Dedifferentiated amniotic fluid mesenchymal stem cell (primary cell): ENCODE measurements at regions not wholly inside any gene's neighbourhood (a gene's known extent, or its start where the extent isn't known, plus 50 kb on each side); places are given as distances from the start of the nearest gene placed in this dataset.
A peak's percentile ranks its signal among the peaks of the same experiment; 100 is the strongest.

ENCODE experiments used
- DNase-seq: peaks from one replicate; pipeline ENCODE4 v3.0.0-alpha.2; 2016; ENCODE audit errors: extremely low spot score

GRCh38 chr6:95071464-95071863, 505.9 kb upstream of the MANEA start:
- DNase-seq = no peak

DNA sequence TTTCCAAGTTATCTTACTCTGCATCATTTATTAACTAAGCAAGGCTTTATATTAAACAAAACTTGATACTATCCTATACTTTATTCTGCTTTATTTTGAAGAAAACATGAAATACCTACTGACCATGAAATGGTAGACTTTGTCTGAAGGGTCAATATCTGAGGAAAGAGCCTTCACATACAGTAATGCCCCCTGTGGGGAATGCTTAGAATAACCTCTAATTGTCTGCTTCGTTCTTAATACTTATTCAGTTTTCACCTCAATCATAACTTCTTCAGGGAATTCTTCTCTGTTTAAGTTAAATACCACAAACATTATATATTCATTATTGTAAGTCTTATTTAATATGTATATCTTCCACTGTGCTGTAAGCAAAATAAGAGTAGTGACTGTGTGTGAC, 498.9 kb upstream of the MANEA start:
- DNase-seq = no peak

DNA sequence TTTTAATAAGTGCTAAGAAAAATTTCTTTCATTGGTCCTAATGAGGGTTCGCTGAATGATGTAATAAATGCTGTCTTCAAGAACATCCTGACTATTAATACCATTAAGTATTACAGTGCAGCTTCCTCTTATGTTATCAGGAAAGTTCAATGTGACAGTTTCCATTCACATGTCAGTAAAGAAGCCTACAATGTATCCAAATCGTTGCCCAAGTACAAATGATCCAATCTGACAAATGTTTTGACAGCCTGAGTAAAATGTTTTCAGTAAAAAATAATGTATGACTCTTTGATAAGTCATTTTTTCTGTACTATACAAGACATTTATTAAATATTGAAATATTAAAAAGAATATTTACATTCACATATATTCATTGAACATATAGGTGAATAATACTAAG, 496.1 kb upstream of the MANEA start:
- DNase-seq = no peak

- DNase-seq = no peak
Measured at GRCh38 chr6:95081949-95082348, 495.4 kb upstream of the MANEA start.

GRCh38 chr6:95083506-95083905, 493.8 kb upstream of the MANEA start:
- no peak for DNase-seq

- DNase-seq = no peak
Measured at GRCh38 chr6:95084867-95085266, 492.5 kb upstream of the MANEA start.

DNA sequence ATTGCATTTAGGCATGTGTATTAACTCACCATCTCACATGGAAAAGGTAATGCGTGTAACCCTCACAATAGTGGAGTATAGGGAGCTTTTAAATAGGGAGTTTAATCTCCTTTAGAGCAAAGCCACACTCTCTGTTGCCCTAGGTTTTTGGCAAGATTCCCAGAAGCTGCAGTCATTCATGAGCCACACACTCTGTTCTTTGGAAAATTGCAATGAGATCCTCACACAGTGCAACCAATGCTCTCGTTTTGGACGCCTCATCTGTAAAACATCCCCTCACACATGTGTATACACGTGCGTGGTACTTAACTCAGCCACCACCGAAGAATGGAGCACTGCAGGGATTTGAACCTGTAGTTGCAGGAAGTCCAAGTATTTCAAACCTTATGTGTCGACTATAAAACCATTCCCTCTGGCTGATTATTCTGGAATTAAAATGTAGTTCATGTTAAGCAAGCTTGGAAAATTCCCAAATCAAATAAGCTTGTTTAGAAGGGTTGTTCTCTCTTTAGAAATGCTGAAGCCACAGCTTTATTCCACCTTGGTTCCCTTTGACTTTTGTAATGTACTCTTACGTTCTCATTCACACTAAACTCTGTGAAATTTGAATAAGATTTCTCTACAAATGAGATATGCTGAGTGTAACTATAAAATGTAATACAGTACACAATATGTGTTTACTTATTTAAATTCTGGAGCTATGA, 489.8 kb upstream of the MANEA start:
- peak; percentile 30 for DNase-seq

GRCh38 chr6:95091823-95092436, 485.4 kb upstream of the MANEA start:
- peak; percentile 65 for DNase-seq

DNA sequence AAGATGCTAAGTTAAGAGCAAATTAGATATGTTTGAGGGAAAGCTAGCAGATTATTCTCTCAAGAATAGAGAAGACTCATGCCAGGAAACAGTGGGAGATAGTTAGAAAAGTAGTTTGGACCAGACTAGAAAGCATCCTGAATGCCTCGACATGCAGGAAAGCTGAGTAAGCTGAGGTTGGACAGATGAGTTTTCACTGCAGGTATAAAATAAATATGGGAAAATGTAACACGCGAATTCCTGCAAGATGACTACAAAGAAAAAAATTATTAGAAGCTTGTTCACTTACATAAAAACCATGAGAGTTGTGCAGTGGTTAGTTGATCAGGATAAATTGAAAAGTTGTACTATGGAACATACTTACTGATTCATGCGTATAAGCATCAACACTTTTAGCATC, 484.2 kb upstream of the MANEA start:
- no peak for DNase-seq

DNA sequence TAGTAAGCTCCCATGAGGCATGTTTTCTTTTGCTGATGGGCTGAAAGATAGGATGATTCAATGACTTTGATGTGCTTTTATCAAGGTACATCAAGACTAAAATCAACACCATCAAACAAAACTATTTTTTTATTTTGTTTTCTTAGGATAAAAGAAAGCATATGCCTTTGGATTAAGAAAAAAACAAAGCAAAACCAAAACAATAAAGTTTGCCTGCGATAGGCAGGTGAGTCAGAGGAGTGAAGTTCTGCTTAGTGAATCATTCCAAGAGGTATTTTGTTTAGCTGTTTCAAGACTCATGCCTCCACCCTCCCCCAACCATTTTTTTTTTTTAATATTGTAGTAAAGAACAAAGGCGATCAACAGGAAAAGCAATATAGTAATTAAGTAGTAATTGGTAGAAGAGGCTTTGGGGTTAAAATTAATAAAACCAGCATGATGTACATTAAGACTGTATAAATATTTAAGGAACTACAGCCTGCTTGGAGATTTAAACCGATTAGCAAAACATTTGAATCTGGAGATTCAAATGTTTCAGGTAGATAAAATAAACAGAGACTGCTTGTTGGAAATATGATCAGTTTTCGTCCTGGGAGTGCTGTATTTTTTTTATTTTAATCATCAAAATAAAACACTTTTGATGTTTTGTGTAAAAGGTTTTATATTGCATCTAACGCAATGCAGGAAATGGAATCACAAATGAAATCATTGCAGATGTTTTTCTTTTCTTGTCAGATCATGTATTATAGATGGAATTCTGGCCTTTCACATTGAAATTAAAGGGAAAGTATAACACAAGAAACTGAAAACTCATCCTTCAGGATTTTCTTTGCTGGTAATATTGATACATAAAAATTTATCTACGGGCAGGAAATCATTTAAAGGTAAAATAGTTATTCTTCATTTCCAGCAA, 482.3 kb upstream of the MANEA start:
- peak; percentile 19 for DNase-seq

DNA sequence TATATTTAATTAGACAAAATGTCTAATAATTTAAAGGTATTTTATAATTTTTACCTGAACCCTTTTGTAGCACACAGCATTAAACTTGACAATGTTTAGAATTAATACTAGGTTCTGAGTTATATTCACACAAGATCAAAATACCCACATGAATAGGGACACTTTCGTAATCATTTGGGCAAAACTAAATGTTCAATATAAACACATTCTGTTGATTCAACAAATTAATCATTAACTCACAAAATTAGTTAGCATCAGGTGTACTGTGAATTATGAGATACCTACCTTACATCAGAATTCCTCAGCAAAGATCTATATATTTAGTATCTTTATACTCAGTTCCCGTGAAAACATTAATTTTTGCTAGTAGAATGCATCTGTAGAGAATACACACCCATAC, 481.5 kb upstream of the MANEA start:
- no peak for DNase-seq

DNA sequence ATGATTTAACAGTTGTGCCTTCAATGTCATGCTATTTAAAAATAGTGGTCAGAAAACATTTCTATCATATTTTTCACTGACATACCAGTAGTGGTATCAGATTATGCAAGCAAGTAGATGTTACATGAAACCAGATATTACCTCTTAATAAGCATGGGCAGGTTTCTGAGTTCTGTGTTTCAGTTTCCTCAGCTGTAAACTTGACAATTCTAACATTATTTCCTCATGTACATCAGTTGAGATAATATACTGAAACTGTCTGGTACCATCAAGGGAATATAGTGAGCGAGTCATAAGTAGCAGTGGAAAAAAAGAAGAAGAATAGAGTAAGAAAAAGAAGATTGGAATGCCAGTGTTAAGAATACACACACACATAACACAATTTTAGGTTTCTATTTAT, 477.9 kb upstream of the MANEA start:
- no peak for DNase-seq

GRCh38 chr6:95109212-95109611, 468.1 kb upstream of the MANEA start:
- no peak for DNase-seq

DNA sequence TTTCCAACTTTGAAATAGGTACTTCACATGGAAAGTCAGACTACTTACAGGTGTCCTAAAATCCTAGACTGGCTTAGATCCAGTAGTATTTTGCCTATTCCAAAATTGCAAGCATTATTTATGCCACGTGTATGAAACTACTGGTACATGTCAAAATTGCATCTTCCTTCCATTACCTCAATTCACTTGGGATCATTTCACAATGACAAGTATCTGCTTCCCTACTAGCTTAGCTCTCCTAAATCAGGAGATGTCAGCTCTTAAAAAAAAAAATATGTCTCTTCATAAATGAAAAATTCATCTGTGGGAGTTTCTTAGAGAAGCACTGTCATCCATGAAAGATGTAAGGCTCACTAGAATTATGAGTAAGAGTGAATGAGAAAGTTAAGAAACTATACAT, 466.6 kb upstream of the MANEA start:
- DNase-seq = no peak

GRCh38 chr6:95117236-95117635, 460.1 kb upstream of the MANEA start:
- DNase-seq = no peak

DNA sequence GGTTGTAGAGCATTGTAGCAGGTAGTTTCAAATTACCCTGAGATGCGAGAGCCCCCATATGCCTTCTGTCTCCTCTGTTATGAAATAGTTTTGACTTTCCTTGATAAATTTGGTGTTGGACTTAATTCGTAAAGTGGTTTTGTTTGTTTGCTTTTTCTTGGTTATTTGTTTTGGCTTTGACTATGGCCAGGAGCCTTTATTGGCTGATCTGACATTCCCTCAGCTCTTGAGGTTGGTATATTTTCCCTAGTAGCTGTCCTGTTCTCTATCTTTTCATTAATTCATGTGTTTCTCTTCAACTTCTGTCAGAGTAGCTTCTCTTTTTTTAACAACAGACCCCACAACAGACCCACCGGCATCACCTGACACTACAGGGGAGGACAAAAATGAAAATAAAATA, 457.4 kb upstream of the MANEA start:
- DNase-seq = no peak

- no peak for DNase-seq
Measured at GRCh38 chr6:95120984-95121383, 456.4 kb upstream of the MANEA start.

- no peak for DNase-seq
Measured at GRCh38 chr6:95127261-95127660, 450.1 kb upstream of the MANEA start.

DNA sequence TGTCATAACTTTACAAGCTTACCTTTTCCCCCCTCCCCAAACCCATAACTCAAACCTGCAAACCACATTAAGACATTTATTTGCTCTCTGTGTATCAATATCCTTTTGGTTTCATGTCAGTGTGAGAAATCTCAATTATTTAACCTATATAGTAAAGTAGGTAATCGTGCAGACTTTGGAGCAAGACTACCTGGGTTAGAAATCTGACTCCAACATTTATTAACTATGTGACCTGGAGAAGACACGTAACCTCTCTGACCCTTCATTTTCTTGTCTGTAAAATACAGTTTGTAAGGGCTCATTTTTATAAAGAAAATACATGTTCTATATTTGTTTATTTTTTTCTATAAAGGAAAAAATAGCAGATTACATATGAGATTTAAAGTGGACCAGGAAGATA, 448.9 kb upstream of the MANEA start:
- DNase-seq = no peak

- no peak for DNase-seq
Measured at GRCh38 chr6:95128947-95129346, 448.4 kb upstream of the MANEA start.

DNA sequence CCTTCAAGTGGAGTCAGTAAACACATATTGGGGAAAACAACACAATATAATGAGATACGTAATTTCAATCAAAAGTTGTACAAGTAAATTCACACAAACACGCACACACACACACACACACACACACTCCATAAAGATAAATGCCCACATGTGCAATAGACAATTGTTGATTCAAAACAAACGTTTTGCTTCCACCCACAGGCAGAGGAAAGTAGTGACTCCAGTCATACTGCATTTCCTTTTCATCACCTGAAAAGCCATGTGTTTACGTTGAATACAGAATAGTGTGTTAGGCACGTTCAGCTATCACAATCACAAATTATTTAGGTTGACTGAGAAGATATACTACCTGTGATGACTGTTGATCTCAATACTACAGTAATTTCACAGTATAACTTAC, 443.8 kb upstream of the MANEA start:
- no peak for DNase-seq

DNA sequence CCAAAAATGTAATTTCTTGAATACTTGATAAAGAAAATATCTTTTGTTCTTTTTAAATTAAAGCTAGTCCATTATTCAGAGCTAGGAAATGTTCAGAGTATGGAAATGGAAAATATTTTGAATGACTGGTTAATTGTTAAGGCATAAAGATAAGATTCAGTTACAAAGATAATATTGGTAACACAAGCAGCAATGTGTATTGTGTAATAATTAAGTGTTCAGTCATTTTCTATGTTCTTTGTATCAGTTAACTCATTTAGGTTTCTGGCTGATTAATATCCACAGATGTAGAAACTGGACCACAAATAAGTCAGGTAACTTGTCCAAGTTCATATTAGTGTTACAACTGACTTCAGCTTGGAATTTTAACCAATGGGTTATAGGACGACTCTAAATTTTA, 442.2 kb upstream of the MANEA start:
- no peak for DNase-seq

DNA sequence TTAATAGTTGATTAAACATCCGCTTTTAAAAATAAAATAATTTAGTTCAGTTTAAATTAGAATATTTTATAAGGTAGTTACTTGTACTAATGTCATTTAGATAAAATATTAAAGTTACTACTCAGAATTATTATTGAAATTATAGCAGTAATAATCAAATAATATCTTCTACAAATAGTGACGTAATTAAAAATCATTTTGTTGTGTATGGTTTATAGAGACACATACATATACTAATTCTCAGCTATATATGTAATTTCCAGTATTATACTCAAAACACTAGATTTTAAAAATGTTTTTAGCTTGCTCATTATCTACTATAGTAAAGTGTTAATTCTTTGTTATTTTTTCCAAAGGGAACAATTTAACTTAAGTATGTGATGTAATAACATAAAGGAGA, 435.2 kb upstream of the MANEA start:
- no peak for DNase-seq
